AG10803 (cell line): ENCODE measurements at regions not wholly inside any gene's neighbourhood (a gene's known extent, or its start where the extent isn't known, plus 50 kb on each side); places are given as distances from the start of the nearest gene placed in this dataset.

Experiments used
- DNase-seq: peaks from one replicate; pipeline ENCODE4 v3.0.0; 2010; ENCODE audit warnings: low read depth
- H3K4me3 ChIP-seq: 2 replicates; pipeline ENCODE4 v1.5.1; 2011; ENCODE audit warnings: mild to moderate bottlenecking, low read length, control low read depth
- TF ChIP-seq, protein P1 (sequence below): conservative IDR thresholded peaks from 2 replicates; pipeline ENCODE4 v1.5.1; 2011; ENCODE audit warnings: mild to moderate bottlenecking, low read length, control low read depth, inconsistent platforms

DNA sequence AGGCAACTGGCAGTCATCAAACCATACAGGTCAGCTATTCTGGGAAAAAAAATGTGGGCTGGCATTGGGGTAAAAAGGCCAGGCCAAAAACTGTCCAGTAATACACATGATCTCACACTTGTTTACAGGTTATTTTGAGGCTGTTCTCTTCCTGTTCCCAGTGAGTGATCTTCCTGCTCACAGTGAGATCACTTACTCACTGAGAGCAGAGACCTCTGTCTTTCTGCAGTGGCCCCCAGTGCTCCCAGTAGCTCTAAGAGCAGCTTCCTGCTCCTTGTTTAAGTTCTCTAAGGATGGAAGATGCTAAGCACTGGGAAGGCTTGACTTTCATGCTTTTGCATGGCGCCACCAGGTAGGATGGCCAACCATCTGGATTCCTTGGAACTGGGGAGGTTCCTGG, 93.5 kb upstream of the KIAA1217 start:
- TF ChIP-seq, protein P1, sequence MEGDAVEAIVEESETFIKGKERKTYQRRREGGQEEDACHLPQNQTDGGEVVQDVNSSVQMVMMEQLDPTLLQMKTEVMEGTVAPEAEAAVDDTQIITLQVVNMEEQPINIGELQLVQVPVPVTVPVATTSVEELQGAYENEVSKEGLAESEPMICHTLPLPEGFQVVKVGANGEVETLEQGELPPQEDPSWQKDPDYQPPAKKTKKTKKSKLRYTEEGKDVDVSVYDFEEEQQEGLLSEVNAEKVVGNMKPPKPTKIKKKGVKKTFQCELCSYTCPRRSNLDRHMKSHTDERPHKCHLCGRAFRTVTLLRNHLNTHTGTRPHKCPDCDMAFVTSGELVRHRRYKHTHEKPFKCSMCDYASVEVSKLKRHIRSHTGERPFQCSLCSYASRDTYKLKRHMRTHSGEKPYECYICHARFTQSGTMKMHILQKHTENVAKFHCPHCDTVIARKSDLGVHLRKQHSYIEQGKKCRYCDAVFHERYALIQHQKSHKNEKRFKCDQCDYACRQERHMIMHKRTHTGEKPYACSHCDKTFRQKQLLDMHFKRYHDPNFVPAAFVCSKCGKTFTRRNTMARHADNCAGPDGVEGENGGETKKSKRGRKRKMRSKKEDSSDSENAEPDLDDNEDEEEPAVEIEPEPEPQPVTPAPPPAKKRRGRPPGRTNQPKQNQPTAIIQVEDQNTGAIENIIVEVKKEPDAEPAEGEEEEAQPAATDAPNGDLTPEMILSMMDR, result no peak
- no peak overlapping the region for H3K4me3 ChIP-seq
- no peak for DNase-seq

DNA sequence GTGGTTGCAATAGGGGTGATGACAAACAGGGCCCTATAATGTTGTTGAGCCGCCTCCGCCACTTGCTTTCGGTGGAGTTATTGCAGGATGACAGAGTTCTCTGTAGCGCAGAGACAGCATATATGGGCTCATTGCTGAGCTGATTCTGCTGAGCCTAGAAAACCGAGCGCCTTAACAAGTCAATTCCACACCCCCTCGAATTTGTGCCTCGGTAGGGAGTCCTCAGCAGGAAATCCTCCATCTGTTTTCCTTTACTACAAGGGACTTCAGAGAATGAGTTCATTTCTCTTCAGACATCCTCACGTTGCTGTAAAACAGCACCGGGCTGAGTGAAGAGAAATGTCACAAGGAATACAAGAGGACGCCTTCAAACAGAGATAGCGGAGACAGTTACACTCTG, 90.7 kb upstream of the KIAA1217 start:
- TF ChIP-seq, protein P1, result no peak
- no peak overlapping the region for H3K4me3 ChIP-seq
- no peak for DNase-seq

DNA sequence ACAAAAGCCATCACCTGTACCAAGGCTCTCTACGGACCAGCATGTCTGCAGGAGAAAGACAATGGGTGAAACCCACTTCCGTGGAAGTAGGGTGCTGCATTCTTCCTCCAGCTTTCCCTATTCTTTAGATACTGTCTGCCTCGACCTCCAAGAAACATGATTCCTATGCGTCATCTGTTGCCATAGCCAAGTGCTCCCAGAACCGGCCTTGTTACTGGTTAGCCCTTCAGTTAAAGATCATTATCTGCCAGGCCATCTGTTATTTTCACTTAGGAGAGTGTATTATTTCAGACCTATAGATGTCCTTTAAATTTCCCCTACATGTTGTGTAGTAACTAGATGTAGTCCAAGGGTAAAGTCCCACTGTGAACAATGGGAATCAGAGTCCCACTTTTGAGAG, 89.0 kb upstream of the KIAA1217 start:
- H3K4me3 ChIP-seq, result no peak overlapping the region
- TF ChIP-seq, protein P1, result no peak
- no peak for DNase-seq

DNA sequence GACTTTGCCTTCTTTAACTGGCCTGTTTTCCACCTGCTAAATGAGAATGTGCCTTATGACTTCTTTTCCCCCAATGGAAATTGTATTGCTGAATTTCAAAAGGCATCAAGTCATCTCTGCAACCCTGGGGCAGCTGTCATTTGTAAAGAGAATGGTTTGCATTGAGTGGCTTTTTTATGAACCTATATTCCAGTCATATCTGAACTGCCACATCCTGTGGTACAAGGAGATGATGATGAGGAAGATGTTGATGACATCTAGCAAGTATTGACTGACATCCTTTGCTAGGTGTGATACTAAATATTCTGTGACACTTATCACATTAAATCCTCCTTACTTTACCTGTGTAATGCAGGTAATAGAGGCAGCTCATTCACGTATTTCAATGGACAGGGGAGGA, 88.3 kb upstream of the KIAA1217 start:
- no peak overlapping the region for H3K4me3 ChIP-seq
- TF ChIP-seq, protein P1, result no peak
- DNase-seq, result no peak

DNA sequence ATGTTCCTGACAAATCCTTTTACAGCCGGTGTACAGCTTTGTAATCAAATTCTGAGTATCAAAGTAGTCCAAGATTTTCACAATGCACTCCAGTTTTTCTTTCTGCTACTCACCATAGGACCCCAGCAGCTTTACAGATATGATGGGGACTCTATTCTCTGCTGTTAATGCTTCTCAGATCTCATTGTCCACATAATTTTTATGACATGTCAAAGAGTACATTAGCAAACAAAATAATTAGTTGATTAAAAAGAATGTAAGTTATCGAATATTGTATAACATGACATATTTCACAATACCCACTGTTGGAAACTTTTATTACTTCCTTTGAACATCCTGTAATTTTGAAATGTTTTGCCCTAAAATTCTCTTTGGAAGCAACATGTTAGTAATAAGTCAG, 81.4 kb upstream of the KIAA1217 start:
- TF ChIP-seq, protein P1, result no peak
- no peak for DNase-seq
- H3K4me3 ChIP-seq, result no peak overlapping the region

DNA sequence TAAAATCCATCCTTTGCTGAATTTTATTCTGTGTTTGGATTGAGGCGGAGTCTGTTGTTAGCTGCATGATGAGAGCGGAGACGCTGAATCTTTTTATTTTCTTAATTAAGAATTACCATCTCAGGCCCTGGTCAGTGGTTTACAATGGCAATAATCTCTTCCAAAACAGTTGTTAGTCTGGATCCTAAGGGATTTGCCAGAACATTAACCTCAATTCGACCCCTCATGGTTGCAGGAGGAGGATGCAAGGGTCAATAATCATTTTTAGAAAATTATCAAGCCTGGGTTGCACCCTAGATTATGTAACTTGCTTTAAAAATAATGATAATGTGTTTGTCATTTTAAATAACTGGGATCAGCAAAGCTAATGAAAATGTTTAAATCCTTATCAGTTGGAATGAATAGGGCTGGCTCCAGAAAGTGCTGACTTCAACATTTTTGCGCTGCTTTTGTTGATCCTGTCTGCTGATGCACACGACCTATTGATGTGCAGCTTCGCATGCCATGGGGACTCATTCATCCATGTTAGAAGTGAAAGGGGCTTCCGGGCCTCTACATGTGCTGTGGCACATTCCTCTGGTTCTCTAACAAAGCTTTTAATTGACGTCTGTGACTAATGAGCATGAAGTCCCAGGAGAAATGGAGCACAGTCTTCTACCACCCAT, 80.7 kb upstream of the KIAA1217 start:
- DNase-seq, result no peak

DNA sequence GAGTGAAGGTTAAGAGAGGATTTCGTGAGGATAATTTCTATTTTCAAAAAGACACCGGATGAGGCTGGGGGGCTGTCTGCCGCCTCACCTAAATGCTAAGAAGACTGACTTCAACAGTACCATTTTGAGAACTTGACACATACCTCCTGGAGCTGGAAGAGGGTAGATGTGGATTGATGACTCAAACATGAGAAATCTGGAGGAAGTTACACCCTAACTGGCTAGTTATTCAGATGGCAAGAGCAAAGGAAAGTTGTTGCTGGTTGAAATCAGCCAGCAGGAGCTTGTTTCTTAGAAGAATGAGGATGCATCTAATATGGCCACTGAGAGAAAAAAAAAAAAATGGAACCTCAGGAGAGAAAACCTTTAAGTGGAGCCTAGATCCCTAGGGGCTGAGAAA, 76.2 kb upstream of the KIAA1217 start:
- no peak overlapping the region for H3K4me3 ChIP-seq
- TF ChIP-seq, protein P1, result no peak
- DNase-seq, result peak; percentile 20

More for the DNA sequence above, 80.7 kb upstream of the KIAA1217 start:
- H3K4me3 ChIP-seq, result no peak overlapping the region
- TF ChIP-seq, protein P1, result no peak
